ENCODE measurements at regions not wholly inside any gene's neighbourhood (a gene's known extent, or its start where the extent isn't known, plus 50 kb on each side); places are given as distances from the start of the nearest gene placed in this dataset.

DNA sequence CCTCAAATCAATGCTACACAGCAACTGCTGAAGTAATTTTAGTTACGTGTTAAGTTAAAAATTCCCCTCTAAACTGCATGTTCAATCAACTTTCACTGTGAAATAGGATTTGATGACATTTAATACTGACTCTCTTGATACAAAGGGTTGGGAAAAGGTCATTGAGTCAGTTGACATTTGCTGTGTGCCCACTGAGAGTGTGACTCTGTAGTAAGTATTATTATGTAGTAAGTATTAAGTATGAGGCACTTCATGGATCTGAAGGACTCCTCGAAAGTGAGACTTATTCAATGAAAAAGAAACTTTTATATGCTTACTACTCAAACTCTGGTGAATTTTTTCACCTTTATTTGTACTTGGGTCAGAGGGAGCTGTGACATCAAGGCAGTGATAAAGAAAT, 83.1 kb upstream of the S1PR1 start:
- in situ Hi-C loops (cut with HindIII; ENCODE audit: low sequenced_read_pairs) = no loop called here

DNA sequence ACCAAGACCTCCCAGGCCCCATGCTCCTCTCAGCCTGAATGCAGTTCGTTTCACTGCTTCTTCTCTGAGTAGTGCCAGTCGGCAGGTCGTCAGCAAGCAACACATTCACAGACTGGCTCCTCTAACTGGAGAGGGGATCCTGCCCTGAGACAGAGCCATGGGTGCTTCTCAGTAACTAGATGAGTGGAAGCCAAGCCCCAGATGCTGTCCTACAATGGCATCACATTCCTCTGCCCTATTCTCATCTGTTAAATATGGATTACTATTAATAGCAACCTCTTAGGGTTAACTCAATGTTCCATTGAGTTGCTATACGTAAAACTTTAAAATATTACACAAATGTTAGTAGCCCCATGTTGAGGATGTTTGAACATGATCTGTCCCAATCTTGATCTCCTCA, 84.2 kb upstream of the S1PR1 start:
- in situ Hi-C loops (cut with HindIII; ENCODE audit: low sequenced_read_pairs) = no loop called here

DNA sequence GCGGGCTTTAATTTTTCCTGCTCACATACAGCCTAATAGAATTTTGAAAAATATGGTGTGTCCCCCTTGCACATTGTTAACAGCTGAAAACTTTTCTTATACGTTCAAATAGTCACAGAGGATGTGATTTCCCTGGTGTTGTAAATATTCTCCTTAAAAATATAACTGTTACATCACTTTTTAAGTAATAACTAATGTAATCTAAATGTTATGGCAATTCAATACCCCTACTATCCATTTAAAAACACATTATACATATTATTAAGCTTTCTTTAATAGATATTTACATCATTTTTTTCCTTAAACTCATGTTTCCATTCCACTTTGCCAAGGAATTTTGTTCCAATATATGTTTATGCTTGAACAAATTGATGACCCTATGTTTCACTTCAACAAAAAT, 85.5 kb upstream of the S1PR1 start:
- in situ Hi-C loops (cut with HindIII; ENCODE audit: low sequenced_read_pairs) = no loop called here

DNA sequence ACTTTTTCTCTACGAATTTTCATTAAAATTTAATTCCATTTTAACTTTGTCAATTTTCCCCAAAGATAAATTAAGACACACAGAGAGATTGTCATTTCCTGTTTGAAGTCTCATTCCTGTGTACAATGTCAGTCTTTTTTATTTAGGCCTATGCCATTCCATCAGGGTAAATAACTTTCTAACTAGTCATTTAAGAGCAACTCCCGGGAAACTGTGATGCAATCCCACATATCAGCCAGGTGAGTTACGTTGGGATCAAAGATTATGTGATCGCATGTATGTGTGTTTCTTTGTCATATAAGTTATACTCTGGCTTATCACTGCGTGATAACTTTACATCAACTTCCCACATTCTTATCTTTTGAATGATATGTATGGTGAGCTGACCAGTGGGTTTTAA, 86.1 kb upstream of the S1PR1 start:
- in situ Hi-C loops (cut with HindIII; ENCODE audit: low sequenced_read_pairs) = no loop called here

DNA sequence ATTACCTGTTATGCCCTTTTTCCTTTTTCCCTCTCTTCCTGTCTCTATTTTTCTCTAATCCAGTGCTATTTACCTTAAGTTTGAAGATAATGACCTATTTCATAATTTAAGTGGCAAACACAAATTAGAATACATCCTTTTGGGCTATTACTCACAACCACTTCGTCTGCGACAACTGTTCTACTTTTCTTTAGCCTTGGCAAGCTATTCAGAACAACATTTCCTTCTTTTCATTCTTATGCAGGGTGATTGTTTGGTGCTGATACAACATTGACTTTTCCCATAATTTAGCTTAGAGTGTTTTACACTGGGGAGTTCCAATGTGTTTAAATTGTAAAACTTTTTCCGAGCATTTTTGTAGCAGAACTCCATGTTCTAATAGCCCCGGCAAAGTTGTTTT, 86.6 kb upstream of the S1PR1 start:
- in situ Hi-C loops (cut with HindIII; ENCODE audit: low sequenced_read_pairs) = no loop called here

DNA sequence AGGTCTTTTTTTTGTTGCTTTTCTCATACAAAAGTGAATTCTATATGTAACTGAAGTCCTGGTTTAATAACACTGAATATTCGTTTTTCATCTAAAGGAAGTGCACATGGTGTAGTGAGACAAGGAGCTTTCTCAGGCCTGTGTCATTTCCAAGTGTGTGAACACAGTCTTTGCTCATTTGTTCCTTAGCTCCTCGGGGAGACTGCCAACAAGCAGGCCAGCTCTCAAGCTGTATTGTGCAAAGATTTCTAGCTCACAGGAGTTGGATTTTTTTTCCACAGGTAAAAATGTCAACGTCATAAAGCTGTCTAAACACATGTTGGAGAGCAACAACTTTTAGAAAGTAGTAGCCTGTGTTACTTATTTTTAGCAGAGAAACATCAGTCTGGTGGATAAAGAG, 87.8 kb upstream of the S1PR1 start:
- in situ Hi-C loops (cut with HindIII; ENCODE audit: low sequenced_read_pairs) = no loop called here

DNA sequence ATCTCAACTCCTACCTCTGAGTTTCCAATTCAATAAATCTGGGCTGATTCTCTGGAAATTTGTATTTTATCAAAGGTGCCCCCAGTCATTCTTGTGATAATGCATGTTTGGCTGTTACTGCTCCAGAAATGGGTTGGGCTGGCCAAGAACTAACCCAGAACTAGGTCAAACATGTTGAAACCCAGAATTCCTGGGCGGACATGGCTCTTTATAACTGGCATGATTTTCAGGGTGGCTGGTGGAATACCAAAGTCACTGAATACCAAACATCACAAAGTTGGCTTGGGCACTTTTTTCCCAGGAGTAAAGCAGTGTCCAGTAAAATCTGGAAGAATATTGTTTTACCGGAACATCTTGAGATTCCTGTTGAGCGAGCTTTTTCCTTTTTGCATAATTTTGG, 89.4 kb upstream of the S1PR1 start:
- in situ Hi-C loops (cut with HindIII; ENCODE audit: low sequenced_read_pairs) = no loop called here

DNA sequence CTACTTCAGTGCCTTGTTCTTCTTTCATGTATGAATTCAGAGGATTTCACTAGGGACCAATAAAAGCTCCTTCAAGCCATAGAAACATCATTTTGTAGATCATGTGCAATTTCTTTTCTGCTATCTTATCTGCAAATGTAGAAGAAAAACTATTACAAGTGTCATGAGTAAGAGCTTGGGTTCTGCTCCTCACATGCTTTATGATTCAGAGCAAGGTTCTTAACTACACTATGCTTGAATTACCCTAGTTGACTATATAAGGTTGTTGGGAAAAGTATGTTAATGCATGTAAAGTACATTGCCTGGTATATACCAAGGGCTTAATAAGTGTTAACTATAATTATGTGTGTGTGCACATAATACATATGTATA, 91.4 kb upstream of the S1PR1 start:
- in situ Hi-C loops (cut with HindIII; ENCODE audit: low sequenced_read_pairs) = no loop called here

DNA sequence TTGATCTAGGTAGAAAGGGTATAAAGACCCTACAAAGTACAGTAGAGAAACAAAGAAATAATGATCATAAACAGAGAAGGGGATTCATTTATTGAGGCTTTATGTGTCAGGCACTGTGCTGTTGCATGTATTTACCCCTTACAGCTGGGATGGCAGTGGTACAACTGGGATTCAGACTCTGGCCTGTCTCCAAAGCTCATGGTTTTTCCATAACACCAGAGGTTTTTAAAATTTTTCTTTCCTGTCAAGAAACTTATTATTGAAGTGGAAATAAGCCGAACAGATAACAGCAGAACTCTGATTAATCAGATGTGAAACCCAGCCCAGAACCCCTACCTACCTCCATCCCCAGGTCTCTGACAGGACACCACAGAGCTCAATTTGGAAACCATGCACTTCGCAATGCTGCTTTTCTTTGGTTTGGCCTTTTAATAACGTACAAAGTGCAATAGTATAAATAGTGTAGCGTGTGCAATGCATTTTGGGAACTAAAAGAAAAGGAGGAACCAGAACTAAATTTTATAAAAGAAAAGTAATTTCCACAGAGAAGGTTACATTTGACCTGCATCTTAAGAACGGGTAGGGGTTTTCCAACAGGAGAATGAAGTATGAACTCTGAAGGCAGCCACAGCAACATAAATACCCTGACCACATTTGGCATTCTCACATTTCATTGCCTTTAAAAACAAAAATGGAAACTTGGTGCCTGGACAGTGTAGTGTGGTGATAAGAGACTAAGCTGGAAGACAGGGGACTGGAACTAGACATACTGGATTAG, 92.0 kb upstream of the S1PR1 start:
- in situ Hi-C loops (cut with HindIII; ENCODE audit: low sequenced_read_pairs) = no loop called here

DNA sequence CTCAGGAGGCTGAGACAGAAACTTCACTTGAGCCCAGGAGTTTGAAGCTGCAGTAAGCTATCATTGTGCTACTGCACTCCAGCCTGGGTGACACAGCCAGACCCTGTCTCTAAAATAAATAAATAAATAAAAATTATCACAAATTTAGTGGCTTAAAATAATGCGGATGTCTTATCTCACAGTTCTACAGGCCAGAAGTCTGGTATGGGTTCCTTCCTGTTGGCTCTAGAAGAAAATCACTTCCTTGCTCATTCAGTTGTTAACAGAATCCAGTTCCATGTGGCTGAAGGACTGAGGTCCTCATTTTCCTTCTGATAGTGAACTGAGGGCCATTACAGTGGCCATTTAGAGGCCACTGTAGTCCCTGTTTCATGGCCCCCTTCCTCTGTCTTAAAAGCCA, 94.6 kb upstream of the S1PR1 start:
- in situ Hi-C loops (cut with HindIII; ENCODE audit: low sequenced_read_pairs) = no loop called here

DNA sequence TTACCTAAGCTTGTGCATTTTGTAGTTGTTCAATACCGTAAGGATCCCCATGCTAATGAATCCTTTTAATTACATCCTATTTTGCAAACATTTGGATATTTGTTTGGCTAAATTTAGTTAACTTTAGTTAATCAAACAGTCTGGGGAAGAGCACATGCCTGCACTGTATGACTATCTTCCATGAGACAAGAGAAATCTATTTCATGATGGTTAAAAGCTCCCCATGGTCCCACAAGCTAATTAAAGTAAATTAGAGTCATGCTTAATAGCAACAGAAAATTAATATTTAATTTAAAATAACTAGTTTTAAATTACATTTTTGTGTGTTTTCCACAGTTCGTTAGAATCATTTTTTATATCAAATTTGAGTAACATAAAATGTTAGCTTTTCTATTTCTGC, 95.4 kb upstream of the S1PR1 start:
- in situ Hi-C loops (cut with HindIII; ENCODE audit: low sequenced_read_pairs) = no loop called here

DNA sequence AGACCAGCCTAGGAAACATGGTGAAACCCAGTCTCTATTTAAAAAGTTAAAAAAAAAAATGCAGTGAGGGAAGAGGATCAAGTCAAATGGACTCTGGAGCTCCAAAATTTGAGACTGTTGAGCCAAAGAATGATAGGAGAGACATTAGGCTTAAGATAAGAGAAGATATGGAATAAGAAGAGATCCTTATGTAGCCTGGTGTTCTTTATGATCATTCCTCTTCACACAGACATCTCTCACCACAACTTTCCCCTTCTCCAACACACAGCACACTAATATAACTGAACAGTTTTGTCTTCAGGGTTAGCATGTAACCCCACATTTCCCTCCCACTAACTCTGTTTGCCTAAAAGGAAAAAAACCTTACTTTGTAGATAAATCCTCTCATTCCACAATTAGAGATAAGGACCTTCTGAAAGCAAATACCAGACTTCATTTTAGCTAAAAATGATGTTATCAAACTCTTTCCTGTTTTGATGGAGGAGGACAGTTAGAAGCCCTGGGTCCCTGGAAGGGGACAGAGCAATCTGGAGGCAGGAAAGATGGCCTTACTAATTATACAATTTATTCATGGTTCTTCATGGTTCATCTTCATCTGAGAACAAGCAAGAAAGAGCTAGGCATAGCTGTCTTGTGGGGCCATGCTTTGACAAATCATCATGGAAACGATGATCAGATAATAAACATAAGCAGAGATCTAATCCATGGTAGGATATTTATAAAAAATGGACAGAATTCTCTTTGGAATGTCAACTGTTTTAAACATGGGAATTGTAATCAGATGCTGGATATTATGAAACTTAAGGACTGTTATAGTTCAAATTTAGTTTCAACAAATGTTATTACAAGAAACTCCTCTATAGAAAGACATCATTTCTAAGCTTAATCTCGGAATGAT, 96.7 kb upstream of the S1PR1 start:
- in situ Hi-C loops (cut with HindIII; ENCODE audit: low sequenced_read_pairs) = no loop called here

DNA sequence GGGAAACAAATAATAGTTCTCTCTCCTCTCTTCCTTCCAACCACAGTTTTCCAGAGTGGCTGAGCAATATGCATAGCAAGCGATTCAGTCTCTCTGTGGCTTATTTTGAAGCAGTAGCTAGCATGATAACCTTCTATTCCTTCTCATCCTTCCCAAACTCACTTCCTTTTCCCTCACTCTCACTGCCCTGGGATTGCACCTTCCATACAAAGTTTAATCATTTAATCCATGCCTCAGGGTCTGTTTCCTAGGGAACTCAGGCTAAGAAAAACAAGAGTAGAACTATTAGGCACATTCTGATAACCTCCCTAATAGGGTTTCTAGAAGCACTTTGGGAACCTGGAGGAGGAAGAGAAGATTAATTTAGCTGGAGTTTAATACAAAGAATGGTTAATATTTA, 97.7 kb upstream of the S1PR1 start:
- in situ Hi-C loops (cut with HindIII; ENCODE audit: low sequenced_read_pairs) = no loop called here

DNA sequence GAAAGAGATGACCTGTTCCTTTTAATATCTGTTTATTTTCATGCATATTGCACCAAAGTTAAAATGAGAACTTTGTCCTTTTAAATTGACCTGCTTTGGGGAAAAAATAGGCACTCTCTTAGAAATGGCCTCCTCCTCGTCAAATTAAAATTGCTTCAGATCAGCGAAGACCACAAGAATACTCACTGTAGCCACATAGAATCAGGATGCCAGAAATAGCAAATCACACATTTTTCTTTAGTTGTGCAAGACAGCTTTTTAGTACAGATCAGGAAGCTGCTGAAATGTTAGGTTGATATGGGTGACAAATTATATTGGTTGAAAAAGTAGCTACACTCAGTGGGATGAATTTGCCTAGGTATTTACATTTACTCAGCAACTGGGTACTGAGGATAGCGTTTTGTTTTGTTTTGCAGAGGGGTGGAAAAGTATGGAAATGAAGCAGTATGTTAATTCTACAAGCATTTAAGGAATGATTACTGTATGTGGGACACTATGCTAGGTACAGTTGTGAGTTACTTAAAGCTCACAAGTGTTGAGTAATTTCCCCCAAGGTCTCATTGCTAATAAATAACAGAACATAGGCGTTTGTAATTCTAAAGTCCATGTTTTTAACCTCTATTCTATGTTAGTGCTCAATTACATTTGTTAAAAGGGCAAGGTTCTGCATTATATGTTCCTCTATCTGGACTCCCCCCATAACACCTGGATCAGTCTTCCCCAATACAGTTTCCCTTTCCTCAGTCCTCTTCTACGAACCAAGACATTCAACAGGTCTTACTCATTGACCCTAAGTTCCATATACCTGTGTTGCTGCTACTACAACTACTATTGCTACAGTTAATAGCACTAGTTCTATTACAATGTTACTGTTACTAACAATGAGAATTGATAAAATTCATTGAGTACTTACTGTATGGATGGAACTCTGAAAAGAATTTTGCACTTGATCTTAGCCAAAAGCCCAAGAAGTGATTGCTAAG, 99.4 kb upstream of the S1PR1 start:
- in situ Hi-C loops (cut with HindIII; ENCODE audit: low sequenced_read_pairs) = no loop called here

DNA sequence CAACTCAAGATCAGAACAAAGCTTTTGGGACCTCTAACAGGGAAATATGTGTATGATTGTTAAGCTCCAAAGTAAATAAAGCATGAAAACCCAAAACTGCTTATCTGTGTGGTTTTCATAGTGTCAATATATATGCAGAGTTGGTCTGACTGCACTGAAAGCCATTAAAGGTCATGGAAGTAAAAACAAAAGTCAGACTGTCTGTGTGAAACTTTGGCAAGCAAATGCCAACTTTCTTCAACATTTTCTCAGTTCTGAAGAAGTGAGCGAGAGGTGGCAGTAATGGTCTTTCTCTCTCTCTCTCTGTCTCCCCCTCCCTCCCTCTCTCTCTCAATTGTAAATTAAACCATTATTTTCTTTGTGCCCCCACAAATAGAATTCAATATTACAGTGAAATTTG, 100.1 kb upstream of the S1PR1 start:
- in situ Hi-C loops (cut with HindIII; ENCODE audit: low sequenced_read_pairs) = no loop called here

DNA sequence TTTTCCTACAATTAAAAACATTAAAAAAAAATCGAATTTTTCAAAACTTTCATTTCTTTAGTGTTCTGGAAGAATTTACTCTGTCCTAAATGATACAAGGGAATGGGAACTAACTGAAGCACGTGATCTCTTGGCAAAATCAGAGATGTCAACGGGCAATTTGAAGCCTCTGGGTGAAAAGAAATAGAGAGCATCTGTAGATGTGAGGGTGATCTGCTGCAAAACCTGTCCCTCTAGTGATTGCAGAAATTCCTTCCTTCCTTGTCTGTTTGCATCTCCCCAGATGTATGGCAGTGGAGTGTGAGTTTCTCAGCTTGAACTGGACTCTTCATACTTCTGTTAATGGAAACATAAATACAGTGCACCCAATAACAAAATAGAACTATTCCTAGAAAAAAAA, 100.5 kb upstream of the S1PR1 start:
- in situ Hi-C loops (cut with HindIII; ENCODE audit: low sequenced_read_pairs) = no loop called here

DNA sequence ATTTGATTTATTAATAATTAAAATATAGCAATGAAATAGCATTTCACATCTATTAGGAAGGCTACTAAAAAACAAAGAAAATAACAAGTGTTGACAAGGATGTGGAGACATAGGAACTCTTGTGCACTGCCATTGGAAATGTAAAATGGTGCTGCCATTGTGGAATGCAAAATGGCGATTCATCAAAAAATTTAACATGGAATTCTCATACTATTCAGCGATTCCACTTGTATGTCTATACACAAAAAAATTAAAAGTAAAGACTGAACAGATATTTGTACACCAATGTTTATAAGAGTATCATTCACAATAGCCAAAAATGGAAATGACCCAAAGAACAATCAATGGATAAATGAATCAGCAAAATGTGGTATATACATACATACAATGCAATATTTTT, 101.3 kb upstream of the S1PR1 start:
- in situ Hi-C loops (cut with HindIII; ENCODE audit: low sequenced_read_pairs) = no loop called here

DNA sequence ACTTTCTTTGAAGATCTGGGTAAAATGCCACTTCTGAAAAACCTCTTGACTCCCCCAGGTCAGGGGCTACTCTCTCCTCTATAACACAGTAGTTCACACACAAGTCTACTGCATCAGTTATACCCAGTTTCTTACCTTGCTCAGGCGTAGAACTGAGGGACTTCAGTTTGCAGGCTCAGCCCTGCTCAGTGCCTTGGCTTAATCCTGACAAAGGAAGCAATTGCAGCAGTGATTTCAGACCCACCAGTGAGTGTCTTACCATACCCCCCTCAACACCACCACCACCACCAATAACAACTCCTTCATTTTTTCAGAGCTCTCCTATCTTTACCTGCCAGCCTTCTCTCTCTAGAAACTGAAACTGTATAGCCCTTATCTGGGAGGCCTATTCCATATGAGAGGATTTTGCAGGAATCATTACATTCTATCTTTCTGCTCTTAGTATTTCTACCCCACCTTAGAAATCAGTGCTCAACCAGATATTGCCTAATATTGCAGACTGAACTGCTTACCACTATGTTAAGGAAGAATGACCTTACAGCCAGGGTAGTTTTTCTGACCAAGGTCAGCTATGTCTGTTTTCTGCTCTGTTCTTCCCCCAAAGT, 105.5 kb upstream of the S1PR1 start:
- in situ Hi-C loops (cut with HindIII; ENCODE audit: low sequenced_read_pairs) = loop anchor here (5.0 kb wide), 3 partner anchors 34 to 89 kb away; no protein-coding TSS in a partner anchor

DNA sequence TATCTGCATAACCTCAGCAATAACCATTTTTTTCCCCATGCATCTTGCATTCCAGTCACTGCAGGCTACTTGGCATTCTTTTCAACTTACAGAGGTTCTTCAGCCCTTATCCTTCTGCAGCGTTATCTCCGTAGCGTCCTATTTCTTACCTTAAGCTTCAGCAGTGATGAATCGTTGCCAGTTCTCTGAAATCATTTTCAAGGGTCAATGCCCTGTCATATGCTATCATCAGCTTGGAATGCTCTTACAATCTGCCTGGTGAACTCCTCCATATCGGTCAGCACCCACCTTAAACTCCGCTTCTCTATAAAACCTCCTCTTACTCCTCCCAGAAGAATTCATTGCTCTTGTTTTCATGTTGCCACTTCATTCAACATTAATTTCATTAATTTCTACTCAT, 105.1 kb upstream of the DPH5 start:
- in situ Hi-C loops (cut with HindIII; ENCODE audit: low sequenced_read_pairs) = loop anchor here (5.0 kb wide), 3 partner anchors 33 to 88 kb away; no protein-coding TSS in a partner anchor

DNA sequence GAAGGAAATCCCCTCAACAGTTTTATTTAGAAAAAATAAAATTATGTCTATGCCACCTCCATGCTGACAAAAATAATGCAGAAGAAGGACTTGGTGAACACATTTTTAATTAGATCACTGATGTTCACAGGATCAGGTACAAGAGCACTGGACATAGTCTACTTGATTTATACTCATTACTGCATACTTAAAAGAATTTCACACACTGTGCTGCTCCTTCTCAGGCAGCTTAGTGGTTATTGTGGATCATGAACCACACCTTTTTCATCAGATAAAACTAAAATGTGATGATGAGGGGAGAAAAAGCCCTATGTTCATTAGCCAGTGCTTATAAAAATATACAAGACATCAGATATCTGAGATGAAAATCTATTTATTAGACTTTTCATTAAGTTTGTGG, 103.3 kb upstream of the DPH5 start:
- in situ Hi-C loops (cut with HindIII; ENCODE audit: low sequenced_read_pairs) = no loop called here

Measured in endothelial cell of hepatic sinusoid (primary cell).